A549 (cell line): ENCODE measurements at regions not wholly inside any gene's neighbourhood (a gene's known extent, or its start where the extent isn't known, plus 50 kb on each side); places are given as distances from the start of the nearest gene placed in this dataset.

Source experiments
- BHLHE40 ChIP-seq: IDR thresholded peaks from 2 replicates; pipeline ENCODE4 v1.6.1; 2012; ENCODE audit warnings: low read depth, low read length, inconsistent platforms
- CEBPB ChIP-seq, 2 experiments: fragments of >200 bp in 1 of 2; sonication (Bioruptor Twin) in 1 of 2; formaldehyde crosslinking in 1 of 2; IDR thresholded peaks; 2 replicates each; pipeline ENCODE4 v1.6.1; 2012 to 2016
- EP300 ChIP-seq, 2 experiments: fragments of >200 bp; sonication (Bioruptor Twin); formaldehyde crosslinking; IDR thresholded peaks; 2 replicates in 1 of 2; 3 replicates in 1 of 2; pipeline ENCODE4 v1.6.1; 2016 to 2017
- FOSL2 ChIP-seq, 2 experiments: fragments of 450-650 bp in 1 of 2; fragments of >200 bp in 1 of 2; sonication (Bioruptor Twin) in 1 of 2; formaldehyde crosslinking; IDR thresholded peaks; 2 replicates each; pipeline versions ENCODE4 v1.5.0 to v1.6.1; 2016 to 2020; ENCODE audit warnings: mild to moderate bottlenecking in 1 of 2, moderate library complexity in 1 of 2
- MAFK ChIP-seq: fragments of 450-650 bp; IDR thresholded peaks from 2 replicates; pipeline ENCODE4 v1.6.1; 2014; ENCODE audit not compliant: partially characterized antibody
- MAX ChIP-seq: IDR thresholded peaks from 2 replicates; pipeline ENCODE4 v1.6.1; 2012
- POLR2A ChIP-seq: IDR thresholded peaks from 2 replicates; pipeline ENCODE4 v1.6.1; 2012; ENCODE audit warnings: mild to moderate bottlenecking, low read length
- RFX5 ChIP-seq: fragments of 450-650 bp; IDR thresholded peaks from 2 replicates; pipeline ENCODE4 v1.7.1; 2014; ENCODE audit warnings: antibody characterized with exemption, mild to moderate bottlenecking, moderate library complexity
- USF2 ChIP-seq: fragments of 450-650 bp; IDR thresholded peaks from 2 replicates; pipeline ENCODE4 v1.6.1; 2014; ENCODE audit warnings: antibody characterized with exemption
- ZC3H11A ChIP-seq: fragments of 450-650 bp; IDR thresholded peaks from 2 replicates; pipeline ENCODE4 v1.6.1; 2014; ENCODE audit warnings: antibody characterized with exemption, mild to moderate bottlenecking
- TF ChIP-seq, protein P1 (sequence below): fragments of >200 bp; sonication (Bioruptor Twin); formaldehyde crosslinking; IDR thresholded peaks from 3 replicates; pipeline ENCODE4 v1.5.1; 2016

DNA sequence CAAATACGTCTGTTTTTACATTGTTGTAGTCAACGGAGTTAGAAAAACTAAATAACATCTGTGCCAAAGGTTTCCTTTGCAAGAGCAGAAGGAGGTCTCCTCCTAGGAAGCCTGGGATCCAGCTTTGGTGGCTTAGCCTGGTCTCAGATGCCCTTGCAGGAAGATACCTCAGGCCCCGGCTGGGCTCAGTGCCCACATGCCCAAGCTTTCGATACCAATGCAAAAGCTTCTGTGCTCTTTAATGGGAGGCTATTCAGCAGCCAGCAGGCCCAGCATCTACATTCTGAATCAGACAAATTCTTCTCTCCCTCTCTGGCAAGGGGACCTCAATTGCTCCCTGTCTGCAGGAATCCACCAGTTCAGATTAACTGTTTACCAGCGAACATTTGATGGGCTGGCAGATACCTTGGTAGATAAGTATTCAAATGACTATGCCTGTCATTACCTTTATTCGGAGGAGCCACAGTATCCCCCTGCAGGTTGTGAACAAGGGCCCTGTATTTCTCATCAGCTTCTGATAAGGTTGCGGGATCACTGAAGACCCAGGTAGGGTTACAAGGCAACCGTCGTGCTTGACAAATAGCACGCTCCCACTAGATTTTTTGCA is 180.1 kb upstream of the KBTBD8 start:
- no peak for TF ChIP-seq MAFK
- TF ChIP-seq FOSL2 (IDR thresholded peaks at IDR 0.05), result no peak
- no peak for TF ChIP-seq FOSL2 (CRISPR knock-in tag; IDR thresholded peaks at IDR 0.05)
- TF ChIP-seq, protein P1, sequence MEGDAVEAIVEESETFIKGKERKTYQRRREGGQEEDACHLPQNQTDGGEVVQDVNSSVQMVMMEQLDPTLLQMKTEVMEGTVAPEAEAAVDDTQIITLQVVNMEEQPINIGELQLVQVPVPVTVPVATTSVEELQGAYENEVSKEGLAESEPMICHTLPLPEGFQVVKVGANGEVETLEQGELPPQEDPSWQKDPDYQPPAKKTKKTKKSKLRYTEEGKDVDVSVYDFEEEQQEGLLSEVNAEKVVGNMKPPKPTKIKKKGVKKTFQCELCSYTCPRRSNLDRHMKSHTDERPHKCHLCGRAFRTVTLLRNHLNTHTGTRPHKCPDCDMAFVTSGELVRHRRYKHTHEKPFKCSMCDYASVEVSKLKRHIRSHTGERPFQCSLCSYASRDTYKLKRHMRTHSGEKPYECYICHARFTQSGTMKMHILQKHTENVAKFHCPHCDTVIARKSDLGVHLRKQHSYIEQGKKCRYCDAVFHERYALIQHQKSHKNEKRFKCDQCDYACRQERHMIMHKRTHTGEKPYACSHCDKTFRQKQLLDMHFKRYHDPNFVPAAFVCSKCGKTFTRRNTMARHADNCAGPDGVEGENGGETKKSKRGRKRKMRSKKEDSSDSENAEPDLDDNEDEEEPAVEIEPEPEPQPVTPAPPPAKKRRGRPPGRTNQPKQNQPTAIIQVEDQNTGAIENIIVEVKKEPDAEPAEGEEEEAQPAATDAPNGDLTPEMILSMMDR, result no peak
- TF ChIP-seq BHLHE40, result no peak
- no peak for TF ChIP-seq RFX5
- TF ChIP-seq EP300 (IDR thresholded peaks at IDR 0.05), result no peak
- TF ChIP-seq ZC3H11A, result no peak
- no peak for TF ChIP-seq POLR2A
- TF ChIP-seq MAX, result no peak
- no peak for TF ChIP-seq CEBPB (IDR thresholded peaks at IDR 0.05)
- no peak for TF ChIP-seq USF2
